COLO668 (cell line): ENCODE measurements at regions not wholly inside any gene's neighbourhood (a gene's known extent, or its start where the extent isn't known, plus 50 kb on each side); places are given as distances from the start of the nearest gene placed in this dataset.

Experiments
- DNase-seq: peaks from one replicate; lab custom pipeline; 2025; ENCODE audit not compliant: unreplicated experiment; lab: John Stamatoyannopoulos, UW

GRCh38 chr7:33807155-33807530, 98.2 kb upstream of the BMPER start:
- no peak for DNase-seq

- DNase-seq: peak; percentile 34
These were observed 97.4 kb upstream of the BMPER start for GRCh38 chr7:33807779-33808482.

- no peak for DNase-seq
These were observed 96.1 kb upstream of the BMPER start for GRCh38 chr7:33809228-33809627.

GRCh38 chr7:33810356-33810755, 95.0 kb upstream of the BMPER start:
- DNase-seq: no peak

GRCh38 chr7:33813331-33813730, 92.0 kb upstream of the BMPER start:
- DNase-seq: no peak

- no peak for DNase-seq
These were observed 90.9 kb upstream of the BMPER start for GRCh38 chr7:33814400-33814799.

GRCh38 chr7:33814936-33815335, 90.4 kb upstream of the BMPER start:
- DNase-seq: no peak

- no peak for DNase-seq
These were observed 90.0 kb upstream of the BMPER start for GRCh38 chr7:33815336-33815735.

- DNase-seq: no peak
These were observed 89.2 kb upstream of the BMPER start for GRCh38 chr7:33816106-33816505.

GRCh38 chr7:33819658-33820057, 85.7 kb upstream of the BMPER start:
- DNase-seq: no peak

GRCh38 chr7:33820206-33820605, 85.1 kb upstream of the BMPER start:
- DNase-seq: no peak

- no peak for DNase-seq
These were observed 83.4 kb upstream of the BMPER start for GRCh38 chr7:33821970-33822369.

GRCh38 chr7:33823913-33824312, 81.4 kb upstream of the BMPER start:
- no peak for DNase-seq

GRCh38 chr7:33824911-33825459, 80.4 kb upstream of the BMPER start:
- DNase-seq: no peak

- DNase-seq: no peak
These were observed 79.7 kb upstream of the BMPER start for GRCh38 chr7:33825644-33826043.

GRCh38 chr7:33829536-33829935, 75.8 kb upstream of the BMPER start:
- no peak for DNase-seq

- no peak for DNase-seq
These were observed 73.8 kb upstream of the BMPER start for GRCh38 chr7:33831389-33832141.

GRCh38 chr7:33832271-33832721, 73.0 kb upstream of the BMPER start:
- no peak for DNase-seq

- DNase-seq: peak; percentile 28
These were observed 68.5 kb upstream of the BMPER start for GRCh38 chr7:33836797-33837355.

GRCh38 chr7:33837356-33837851, 67.9 kb upstream of the BMPER start:
- no peak for DNase-seq

GRCh38 chr7:33841031-33841430, 64.3 kb upstream of the BMPER start:
- no peak for DNase-seq

GRCh38 chr7:33841705-33842129, 63.6 kb upstream of the BMPER start:
- peak; percentile 97 for DNase-seq
